Choroid plexus epithelial cell (primary cell): ENCODE measurements at regions not wholly inside any gene's neighbourhood (a gene's known extent, or its start where the extent isn't known, plus 50 kb on each side); places are given as distances from the start of the nearest gene placed in this dataset.
"Not testable (repeated sequence)": the region's sequence is repeated elsewhere in the genome, so short reads cannot be mapped to it uniquely, and the experiment has no call there.

Source experiments
- DNase-seq: peaks from one replicate; pipeline ENCODE4 v3.0.0-alpha.2; 2010; ENCODE audit warnings: low read depth
- H3K4me3 ChIP-seq: 2 replicates; pipeline ENCODE4 v1.5.1; 2011; ENCODE audit warnings: low read depth, mild to moderate bottlenecking, control low read depth, low read length, moderate library complexity
- CTCF ChIP-seq: conservative IDR thresholded peaks from 2 replicates; pipeline ENCODE4 v1.5.1; 2011; ENCODE audit warnings: low read depth, mild to moderate bottlenecking, control low read depth, inconsistent platforms, low read length, moderate library complexity

- TF ChIP-seq CTCF, result no peak
- no peak for DNase-seq
Observed at GRCh38 chr7:52344015-52344414, 691.4 kb upstream of the POM121L12 start.

GRCh38 chr7:52340067-52340466 lies 695.4 kb upstream of the POM121L12 start:
- no peak for DNase-seq
- no peak for TF ChIP-seq CTCF
- no peak overlapping the region for H3K4me3 ChIP-seq

More at GRCh38 chr7:52344015-52344414, 691.4 kb upstream of the POM121L12 start:
- H3K4me3 ChIP-seq, result no peak overlapping the region

- not testable (repeated sequence) for H3K4me3 ChIP-seq, DNase-seq
Observed at GRCh38 chr7:52328328-52328727, 707.1 kb upstream of the POM121L12 start.

- DNase-seq, result no peak
- no peak overlapping the region for H3K4me3 ChIP-seq
- no peak for TF ChIP-seq CTCF
Observed at GRCh38 chr7:52325237-52325636, 710.2 kb upstream of the POM121L12 start.

GRCh38 chr7:52323202-52323746 lies 712.2 kb upstream of the POM121L12 start:
- no peak overlapping the region for H3K4me3 ChIP-seq
- TF ChIP-seq CTCF, result no peak
- no peak for DNase-seq

GRCh38 chr7:52320610-52321009 lies 714.8 kb upstream of the POM121L12 start:
- no peak for TF ChIP-seq CTCF
- no peak for DNase-seq
- no peak overlapping the region for H3K4me3 ChIP-seq

GRCh38 chr7:52317921-52318320 lies 717.5 kb upstream of the POM121L12 start:
- no peak for TF ChIP-seq CTCF
- H3K4me3 ChIP-seq, result no peak overlapping the region
- no peak for DNase-seq
